Common myeloid progenitor, CD34-positive (primary cell): ENCODE measurements at regions not wholly inside any gene's neighbourhood (a gene's known extent, or its start where the extent isn't known, plus 50 kb on each side); places are given as distances from the start of the nearest gene placed in this dataset.

Source experiments
- CTCF ChIA-PET: fragments of 350-600 bp; sonication (Branson Sonifier 250); formaldehyde crosslinking; loops from one replicate; lab custom pipeline; 2021; ENCODE audit warnings: antibody characterized with exemption; lab: Charles Lee
- POLR2A ChIA-PET: fragments of 350-600 bp; sonication (Branson Sonifier 250); formaldehyde crosslinking; loops from one replicate; lab custom pipeline; 2021; ENCODE audit warnings: antibody characterized with exemption; lab: Charles Lee
- DNase-seq, 3 donors: peaks; one replicate each; pipeline versions ENCODE4 v3.0.0 to v3.0.0-alpha.2; 2013
- H3K27ac ChIP-seq, 2 experiments: 1 replicate in 1 of 2; 2 replicates in 1 of 2; pipeline ENCODE4 v1.7.0; 2013; ENCODE audit warnings: inconsistent platforms in 2 of 2, low read length in 2 of 2, mild to moderate bottlenecking in 2 of 2, low read depth in 1 of 2, moderate library complexity in 1 of 2; ENCODE audit not compliant: severe bottlenecking in 2 of 2, insufficient read depth in 1 of 2, poor library complexity in 1 of 2
- H3K27me3 ChIP-seq, 5 experiments: replicated peaks in 2 of 5; 1 replicate in 3 of 5; 2 replicates in 2 of 5; pipeline versions ENCODE4 v1.6.1 to v1.7.0; 2013; ENCODE audit warnings: low read length in 4 of 5, mild to moderate bottlenecking in 2 of 5, moderate library complexity in 2 of 5, inconsistent platforms in 1 of 5; ENCODE audit not compliant: insufficient read depth in 5 of 5, control insufficient read depth in 4 of 5
- H3K36me3 ChIP-seq, 4 experiments: 1 replicate in 2 of 4; 2 replicates in 2 of 4; pipeline versions ENCODE4 v1.6.1 to v1.7.0; 2013; ENCODE audit warnings: low read length in 3 of 4, control low read depth in 1 of 4, mild to moderate bottlenecking in 1 of 4; ENCODE audit not compliant: control insufficient read depth in 4 of 4, insufficient read depth in 4 of 4
- H3K4me1 ChIP-seq, 4 experiments: 1 replicate in 3 of 4; 2 replicates in 1 of 4; pipeline versions ENCODE4 v1.6.1 to v1.7.1; 2013; ENCODE audit warnings: low read length in 3 of 4, mild to moderate bottlenecking in 3 of 4, control low read depth in 1 of 4, inconsistent platforms in 1 of 4, moderate library complexity in 1 of 4; ENCODE audit not compliant: control insufficient read depth in 4 of 4, insufficient read depth in 4 of 4; ENCODE audit errors: control extremely low read depth in 1 of 4
- H3K4me3 ChIP-seq, 7 experiments: 1 replicate in 4 of 7; 2 replicates in 3 of 7; pipeline versions ENCODE4 v1.5.1 to v1.7.0; 2013; ENCODE audit warnings: mild to moderate bottlenecking in 7 of 7, low read length in 6 of 7, moderate library complexity in 6 of 7, inconsistent platforms in 2 of 7, low read depth in 2 of 7, control low read depth in 1 of 7; ENCODE audit not compliant: insufficient read depth in 4 of 7, control insufficient read depth in 1 of 7; ENCODE audit errors: extremely low read depth in 1 of 7
- H3K9me3 ChIP-seq, 5 experiments: 1 replicate in 4 of 5; 2 replicates in 1 of 5; pipeline versions ENCODE4 v1.6.1 to v1.7.1; 2013; ENCODE audit warnings: low read length in 4 of 5, mild to moderate bottlenecking in 2 of 5, inconsistent platforms in 1 of 5, low read depth in 1 of 5, moderate library complexity in 1 of 5; ENCODE audit not compliant: control insufficient read depth in 4 of 5, insufficient read depth in 2 of 5; ENCODE audit errors: control extremely low read depth in 1 of 5
- WGBS: methylation state at CpG from one replicate; pipeline ENCODE4 v1.1.5; 2013; ENCODE audit not compliant: insufficient coverage; 5-methylcytosine and 5-hydroxymethylcytosine counted together

- Histone ChIP-seq H3K27ac (no peak overlapping the region), H3K36me3 (no peaks in the 10 kb centered on the region), H3K27me3 (no peaks in the 10 kb centered on the region), H3K4me3 (no peak overlapping the region), H3K9me3 (peaks cover 0 to 2% (median 0%) of the 10 kb centered on the region in 5 experiments), H3K4me1 (no peaks in the 10 kb centered on the region)
- CTCF ChIA-PET: interaction anchor here (1.3 kb wide), 1 partner anchor 19 kb away, joined by 3 read pairs; no protein-coding TSS in a partner anchor
- POLR2A ChIA-PET: no interaction called here
- no peak for DNase-seq
- 95% methylated on average over 2 of the region's 2 CpGs for WGBS
Observed at GRCh38 chr5:116883875-116884274, 309.3 kb upstream of the SEMA6A start.

DNA sequence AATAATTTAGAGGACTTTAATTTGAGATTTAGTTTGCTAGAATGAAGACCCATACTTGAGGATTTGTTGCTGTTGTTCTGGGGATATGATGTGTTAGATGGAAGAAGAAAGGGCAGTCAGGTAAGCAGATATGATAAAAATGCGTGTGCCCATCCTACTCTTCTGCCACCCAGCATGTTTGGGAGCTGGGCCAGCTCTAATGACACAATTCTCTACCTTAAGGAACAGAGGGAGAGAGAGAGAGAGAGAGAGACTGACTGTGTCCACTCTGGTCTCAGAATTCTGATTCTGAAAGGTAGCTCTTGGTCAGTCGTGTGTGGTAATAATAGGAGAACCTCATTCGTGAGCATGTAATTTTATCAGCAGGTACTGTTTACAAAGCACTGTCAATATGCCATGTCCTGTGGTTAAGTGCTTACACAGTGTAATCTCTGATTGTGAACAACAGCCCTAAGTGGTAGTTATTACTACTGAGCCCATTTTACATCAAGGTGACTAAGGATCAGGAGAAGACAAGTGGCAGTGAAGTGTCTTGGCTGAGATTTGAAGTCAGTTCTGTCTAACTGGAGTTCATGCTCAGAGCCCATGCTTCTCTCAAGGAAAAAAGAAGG lies 307.4 kb upstream of the SEMA6A start:
- Histone ChIP-seq H3K27ac (no peak overlapping the region), H3K4me3 (no peak overlapping the region), H3K27me3 (no peaks in the 10 kb centered on the region), H3K9me3 (peaks cover 0 to 2% (median 0%) of the 10 kb centered on the region in 5 experiments), H3K36me3 (no peaks in the 10 kb centered on the region), H3K4me1 (no peaks in the 10 kb centered on the region)
- ChIA-PET POLR2A (no interaction called here), CTCF (no interaction called here)
- no peak for DNase-seq
- 100% methylated on average over 2 of the region's 3 CpGs for WGBS

GRCh38 chr5:116880601-116881000 lies 306.0 kb upstream of the SEMA6A start:
- Histone ChIP-seq H3K27me3 (no peaks in the 10 kb centered on the region), H3K27ac (no peak overlapping the region), H3K4me1 (no peaks in the 10 kb centered on the region), H3K4me3 (no peak overlapping the region), H3K36me3 (no peaks in the 10 kb centered on the region), H3K9me3 (peaks cover 0 to 2% (median 0%) of the 10 kb centered on the region in 5 experiments)
- WGBS: no CpG with 5 or more reads among the region's 1 CpG
- ChIA-PET POLR2A (no interaction called here), CTCF (interaction anchor here (0.9 kb wide), 1 partner anchor 306 kb away, joined by 3 read pairs; the partner anchor contains the start of gene SEMA6A)
- DNase-seq: no peak

DNA sequence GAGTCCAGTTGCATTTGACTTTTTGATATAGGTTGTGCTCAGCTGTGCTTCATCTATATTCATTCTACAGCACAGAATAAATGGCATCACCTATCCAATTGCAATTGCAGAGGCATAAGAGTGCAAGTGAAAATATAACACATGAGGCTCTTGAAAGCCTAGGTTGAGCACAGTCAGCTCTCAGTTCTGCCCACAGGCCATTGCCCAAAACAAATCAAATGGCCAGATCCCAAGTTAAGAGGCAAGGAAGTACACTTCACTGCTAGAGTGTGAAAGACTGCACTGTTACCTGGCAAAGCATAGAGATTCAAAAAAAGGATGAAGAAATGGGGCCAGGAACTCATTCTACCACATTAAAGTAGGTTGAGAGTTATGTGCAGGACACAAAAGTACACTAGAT lies 305.5 kb upstream of the SEMA6A start:
- DNase-seq: no peak
- Histone ChIP-seq H3K27ac (no peak overlapping the region), H3K27me3 (no peaks in the 10 kb centered on the region), H3K36me3 (no peaks in the 10 kb centered on the region), H3K4me3 (no peak overlapping the region), H3K4me1 (no peaks in the 10 kb centered on the region), H3K9me3 (peaks cover 0 to 2% (median 0%) of the 10 kb centered on the region in 5 experiments)
- POLR2A ChIA-PET: no interaction called here
- CTCF ChIA-PET: interaction anchor here (0.9 kb wide), 1 partner anchor 305 kb away, joined by 3 read pairs; the partner anchor contains the start of gene SEMA6A

- DNase-seq: no peak
- POLR2A ChIA-PET: no interaction called here
- 100% methylated on average over 1 of the region's 3 CpGs for WGBS
- CTCF ChIA-PET: no interaction called here
- H3K9me3 ChIP-seq: peaks cover 0 to 2% (median 0%) of the 10 kb centered on the region in 5 experiments
- no peak overlapping the region for H3K4me3 ChIP-seq
- no peaks in the 10 kb centered on the region for H3K4me1 ChIP-seq
- H3K27me3 ChIP-seq: no peaks in the 10 kb centered on the region
- no peaks in the 10 kb centered on the region for H3K36me3 ChIP-seq
- no peak overlapping the region for H3K27ac ChIP-seq
Observed at GRCh38 chr5:116876240-116876840, 301.7 kb upstream of the SEMA6A start.

DNA sequence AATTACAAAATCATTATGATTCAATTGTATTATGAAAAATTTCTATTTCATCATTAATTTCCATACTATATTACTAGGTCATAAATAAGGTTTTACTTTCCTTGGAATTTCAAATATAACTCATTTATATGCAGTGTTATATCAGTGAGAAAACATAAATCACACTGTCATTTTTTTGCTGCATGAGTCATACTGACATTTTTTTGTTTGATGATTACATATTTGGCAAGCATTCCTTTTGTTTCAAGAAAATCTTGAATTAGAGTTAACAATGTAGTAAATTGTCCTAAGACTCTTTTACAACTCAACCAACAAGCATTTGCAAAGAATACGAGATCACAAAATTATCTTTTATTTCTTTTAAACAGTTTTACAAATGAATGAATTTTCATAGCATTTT lies 298.4 kb upstream of the SEMA6A start:
- no peaks in the 10 kb centered on the region for H3K27me3 ChIP-seq
- no peak overlapping the region for H3K4me3 ChIP-seq
- H3K36me3 ChIP-seq: no peaks in the 10 kb centered on the region
- no peaks in the 10 kb centered on the region for H3K4me1 ChIP-seq
- WGBS: no CpG with 5 or more reads among the region's 1 CpG
- CTCF ChIA-PET: no interaction called here
- no peak for DNase-seq
- POLR2A ChIA-PET: no interaction called here
- no peak overlapping the region for H3K27ac ChIP-seq
- H3K9me3 ChIP-seq: peaks cover 0 to 3% (median 0%) of the 10 kb centered on the region in 5 experiments

DNA sequence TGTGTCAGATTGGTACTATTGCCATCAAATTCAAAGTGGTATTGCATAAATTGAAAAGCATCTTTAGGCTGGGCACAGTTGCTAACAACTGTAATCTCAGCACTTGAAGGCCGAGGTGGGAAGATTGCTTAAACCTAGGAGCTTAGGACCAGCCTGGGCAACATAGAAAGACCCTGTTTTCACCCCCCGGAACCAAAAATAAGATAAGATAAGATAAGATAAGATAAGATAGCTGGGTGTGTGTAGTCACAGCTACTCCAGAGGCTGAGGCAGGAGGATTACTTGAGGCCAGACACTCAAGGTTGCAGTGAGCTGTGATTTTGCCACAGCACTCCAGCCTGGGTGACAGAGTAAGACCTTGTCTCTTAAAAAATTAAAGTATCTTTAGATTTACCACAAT lies 297.9 kb upstream of the SEMA6A start:
- CTCF ChIA-PET: no interaction called here
- peaks cover 0 to 3% (median 0%) of the 10 kb centered on the region in 5 experiments for H3K9me3 ChIP-seq
- no peaks in the 10 kb centered on the region for H3K27me3 ChIP-seq
- WGBS: 83% methylated on average over 2 of the region's 2 CpGs
- no peak overlapping the region for H3K4me3 ChIP-seq
- H3K27ac ChIP-seq: no peak overlapping the region
- no peaks in the 10 kb centered on the region for H3K4me1 ChIP-seq
- no peak for DNase-seq
- H3K36me3 ChIP-seq: no peaks in the 10 kb centered on the region
- POLR2A ChIA-PET: no interaction called here
